ENCODE measurements at regions not wholly inside any gene's neighbourhood (a gene's known extent, or its start where the extent isn't known, plus 50 kb on each side); places are given as distances from the start of the nearest gene placed in this dataset.
"Not testable (repeated sequence)": the region's sequence is repeated elsewhere in the genome, so short reads cannot be mapped to it uniquely, and the experiment has no call there.

GRCh38 chr17:77829843-77830799 lies 128.4 kb upstream of the TNRC6C start:
- no peak for ATAC-seq

- ATAC-seq = no peak
Measured at GRCh38 chr17:77830816-77831473, 127.6 kb upstream of the TNRC6C start.

- ATAC-seq = no peak
Measured at GRCh38 chr17:77831474-77832179, 126.9 kb upstream of the TNRC6C start.

- no peak for ATAC-seq
Measured at GRCh38 chr17:77832180-77832560, 126.3 kb upstream of the TNRC6C start.

GRCh38 chr17:77833769-77834168 lies 124.7 kb upstream of the TNRC6C start:
- no peak for ATAC-seq

GRCh38 chr17:77834170-77835115 lies 124.1 kb upstream of the TNRC6C start:
- peak; percentile 80 to 84 for ATAC-seq

GRCh38 chr17:77836557-77837041 lies 121.9 kb upstream of the TNRC6C start:
- ATAC-seq = peak; percentile 91 to 92

GRCh38 chr17:77837072-77837471 lies 121.4 kb upstream of the TNRC6C start:
- ATAC-seq = not testable (repeated sequence)

GRCh38 chr17:77837917-77838316 lies 120.6 kb upstream of the TNRC6C start:
- no peak for ATAC-seq

GRCh38 chr17:77838748-77839697 lies 119.5 kb upstream of the TNRC6C start:
- no peak for ATAC-seq

GRCh38 chr17:77839698-77840512 lies 118.6 kb upstream of the TNRC6C start:
- ATAC-seq = no peak

GRCh38 chr17:77840513-77841165 lies 117.9 kb upstream of the TNRC6C start:
- no peak for ATAC-seq

- no peak for ATAC-seq
Measured at GRCh38 chr17:77841742-77842527, 116.6 kb upstream of the TNRC6C start.

- peak in 1 of 2 donors; percentile 23 for ATAC-seq
Measured at GRCh38 chr17:77842528-77843147, 115.9 kb upstream of the TNRC6C start.

GRCh38 chr17:77843255-77843895 lies 115.1 kb upstream of the TNRC6C start:
- peak; percentile 88 to 91 for ATAC-seq

- ATAC-seq = peak in 1 of 2 donors; percentile 10
Measured at GRCh38 chr17:77843896-77844295, 114.6 kb upstream of the TNRC6C start.

- ATAC-seq = no peak
Measured at GRCh38 chr17:77844681-77845080, 113.8 kb upstream of the TNRC6C start.

All from activated CD4-positive, CD25-positive, alpha-beta regulatory T cell treated with anti-CD3 and anti-CD28 coated beads, Interleukin-2, amount 50 U/mL, for 24 hours (primary cell).